ENCODE measurements at regions not wholly inside any gene's neighbourhood (a gene's known extent, or its start where the extent isn't known, plus 50 kb on each side); places are given as distances from the start of the nearest gene placed in this dataset.

DNA sequence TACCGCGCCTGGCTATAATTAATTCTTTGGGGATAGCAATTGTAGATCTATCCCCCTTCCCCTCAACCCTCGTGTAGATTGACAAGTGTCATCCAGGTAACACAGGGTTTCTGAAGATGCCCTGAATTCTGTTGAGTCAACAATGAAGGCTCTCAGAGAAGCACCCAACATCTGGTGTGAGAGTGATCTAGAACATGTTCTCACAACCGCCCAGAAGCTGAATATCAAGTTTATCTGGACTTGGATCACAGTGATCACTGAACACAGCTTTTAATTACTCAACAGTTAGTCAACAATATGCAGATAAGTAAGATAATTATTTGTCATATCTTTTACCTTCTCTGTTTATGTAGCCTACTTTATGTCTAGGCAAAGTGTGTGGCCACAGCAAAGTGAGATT is 204.2 kb upstream of the RGMB start:
- ATAC-seq: no peak

DNA sequence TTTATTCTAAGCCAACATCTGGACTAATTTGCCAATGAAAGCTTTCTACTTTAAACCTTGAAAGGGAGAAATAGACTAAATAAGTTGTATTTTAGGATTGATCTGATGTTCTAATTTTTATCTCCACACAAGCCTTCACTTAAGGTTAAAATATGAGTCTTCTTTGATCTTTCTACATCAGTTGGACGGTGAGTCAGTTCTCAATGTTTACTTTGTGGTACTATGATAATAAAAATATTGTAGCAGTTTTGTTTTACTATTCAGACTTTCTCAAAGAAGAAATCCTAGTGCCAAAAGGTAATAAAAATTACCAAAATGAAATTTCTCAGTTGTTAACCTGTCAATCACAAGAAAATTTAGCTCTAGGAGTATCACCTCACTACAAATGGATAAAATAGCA is 203.5 kb upstream of the RGMB start:
- TF ChIP-seq BACH2 (CRISPR knock-in tag; IDR thresholded peaks at IDR 0.05; ENCODE audit: borderline replicate concordance): no peak
- no peak for TF ChIP-seq OSR1 (CRISPR knock-in tag; IDR thresholded peaks at IDR 0.05)
- TF ChIP-seq, protein P1, sequence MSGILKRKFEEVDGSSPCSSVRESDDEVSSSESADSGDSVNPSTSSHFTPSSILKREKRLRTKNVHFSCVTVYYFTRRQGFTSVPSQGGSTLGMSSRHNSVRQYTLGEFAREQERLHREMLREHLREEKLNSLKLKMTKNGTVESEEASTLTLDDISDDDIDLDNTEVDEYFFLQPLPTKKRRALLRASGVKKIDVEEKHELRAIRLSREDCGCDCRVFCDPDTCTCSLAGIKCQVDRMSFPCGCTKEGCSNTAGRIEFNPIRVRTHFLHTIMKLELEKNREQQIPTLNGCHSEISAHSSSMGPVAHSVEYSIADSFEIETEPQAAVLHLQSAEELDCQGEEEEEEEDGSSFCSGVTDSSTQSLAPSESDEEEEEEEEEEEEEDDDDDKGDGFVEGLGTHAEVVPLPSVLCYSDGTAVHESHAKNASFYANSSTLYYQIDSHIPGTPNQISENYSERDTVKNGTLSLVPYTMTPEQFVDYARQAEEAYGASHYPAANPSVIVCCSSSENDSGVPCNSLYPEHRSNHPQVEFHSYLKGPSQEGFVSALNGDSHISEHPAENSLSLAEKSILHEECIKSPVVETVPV (CRISPR knock-in tag; IDR thresholded peaks at IDR 0.05): no peak
- TF ChIP-seq, protein P2, sequence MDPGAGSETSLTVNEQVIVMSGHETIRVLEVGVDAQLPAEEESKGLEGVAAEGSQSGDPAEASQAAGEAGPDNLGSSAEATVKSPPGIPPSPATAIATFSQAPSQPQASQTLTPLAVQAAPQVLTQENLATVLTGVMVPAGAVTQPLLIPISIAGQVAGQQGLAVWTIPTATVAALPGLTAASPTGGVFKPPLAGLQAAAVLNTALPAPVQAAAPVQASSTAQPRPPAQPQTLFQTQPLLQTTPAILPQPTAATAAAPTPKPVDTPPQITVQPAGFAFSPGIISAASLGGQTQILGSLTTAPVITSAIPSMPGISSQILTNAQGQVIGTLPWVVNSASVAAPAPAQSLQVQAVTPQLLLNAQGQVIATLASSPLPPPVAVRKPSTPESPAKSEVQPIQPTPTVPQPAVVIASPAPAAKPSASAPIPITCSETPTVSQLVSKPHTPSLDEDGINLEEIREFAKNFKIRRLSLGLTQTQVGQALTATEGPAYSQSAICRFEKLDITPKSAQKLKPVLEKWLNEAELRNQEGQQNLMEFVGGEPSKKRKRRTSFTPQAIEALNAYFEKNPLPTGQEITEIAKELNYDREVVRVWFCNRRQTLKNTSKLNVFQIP (CRISPR knock-in tag; IDR thresholded peaks at IDR 0.05; ENCODE audit: borderline replicate concordance, low read depth): no peak
- TF ChIP-seq TOX (CRISPR knock-in tag; IDR thresholded peaks at IDR 0.05; ENCODE audit: borderline replicate concordance): no peak
- TF ChIP-seq ISL1 (CRISPR knock-in tag; IDR thresholded peaks at IDR 0.05): no peak
- no peak for TF ChIP-seq ZC3H10 (CRISPR knock-in tag; IDR thresholded peaks at IDR 0.05)
- no peak for TF ChIP-seq SNAI2 (CRISPR knock-in tag; IDR thresholded peaks at IDR 0.05)
- TF ChIP-seq ZNF70 (CRISPR knock-in tag; IDR thresholded peaks at IDR 0.05): no peak
- ATAC-seq: no peak

More for the DNA sequence above, 204.2 kb upstream of the RGMB start:
- no peak for TF ChIP-seq BACH2 (CRISPR knock-in tag; IDR thresholded peaks at IDR 0.05; ENCODE audit: borderline replicate concordance)
- no peak for TF ChIP-seq TCF4 (CRISPR knock-in tag; IDR thresholded peaks at IDR 0.05; ENCODE audit: borderline replicate concordance)
- no peak for TF ChIP-seq ZFP30 (CRISPR knock-in tag; IDR thresholded peaks at IDR 0.05)
- TF ChIP-seq RARB (CRISPR knock-in tag; IDR thresholded peaks at IDR 0.05): no peak
- no peak for TF ChIP-seq ZNF565 (CRISPR knock-in tag; conservative IDR thresholded peaks at IDR 0.05; ENCODE audit: low read depth)
- no peak for TF ChIP-seq ISL1 (CRISPR knock-in tag; IDR thresholded peaks at IDR 0.05)
- TF ChIP-seq ZFP3 (CRISPR knock-in tag; IDR thresholded peaks at IDR 0.05): no peak
- TF ChIP-seq, protein P2 (CRISPR knock-in tag; IDR thresholded peaks at IDR 0.05; ENCODE audit: borderline replicate concordance, low read depth): no peak
- TF ChIP-seq ARNTL (CRISPR knock-in tag; IDR thresholded peaks at IDR 0.05; ENCODE audit: borderline replicate concordance, low read depth): no peak
- TF ChIP-seq ESRRG (CRISPR knock-in tag; IDR thresholded peaks at IDR 0.05): no peak
- TF ChIP-seq, protein P1 (CRISPR knock-in tag; IDR thresholded peaks at IDR 0.05): no peak
- no peak for TF ChIP-seq CSDC2 (CRISPR knock-in tag; IDR thresholded peaks at IDR 0.05)
- no peak for TF ChIP-seq ZNF8 (CRISPR knock-in tag; IDR thresholded peaks at IDR 0.05)
- no peak for TF ChIP-seq TOX (CRISPR knock-in tag; IDR thresholded peaks at IDR 0.05; ENCODE audit: borderline replicate concordance)

GRCh38 chr5:98570661-98571191 is 202.7 kb upstream of the RGMB start:
- peak; percentile 49; the same call in 2 of the 3 replicates for ATAC-seq
- TF ChIP-seq, protein P3, sequence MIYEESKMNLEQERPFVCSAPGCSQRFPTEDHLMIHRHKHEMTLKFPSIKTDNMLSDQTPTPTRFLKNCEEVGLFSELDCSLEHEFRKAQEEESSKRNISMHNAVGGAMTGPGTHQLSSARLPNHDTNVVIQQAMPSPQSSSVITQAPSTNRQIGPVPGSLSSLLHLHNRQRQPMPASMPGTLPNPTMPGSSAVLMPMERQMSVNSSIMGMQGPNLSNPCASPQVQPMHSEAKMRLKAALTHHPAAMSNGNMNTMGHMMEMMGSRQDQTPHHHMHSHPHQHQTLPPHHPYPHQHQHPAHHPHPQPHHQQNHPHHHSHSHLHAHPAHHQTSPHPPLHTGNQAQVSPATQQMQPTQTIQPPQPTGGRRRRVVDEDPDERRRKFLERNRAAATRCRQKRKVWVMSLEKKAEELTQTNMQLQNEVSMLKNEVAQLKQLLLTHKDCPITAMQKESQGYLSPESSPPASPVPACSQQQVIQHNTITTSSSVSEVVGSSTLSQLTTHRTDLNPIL (CRISPR knock-in tag; IDR thresholded peaks at IDR 0.05; ENCODE audit: low read depth): no peak
- TF ChIP-seq CSDC2 (CRISPR knock-in tag; IDR thresholded peaks at IDR 0.05): no peak
- no peak for TF ChIP-seq ARNTL (CRISPR knock-in tag; IDR thresholded peaks at IDR 0.05; ENCODE audit: borderline replicate concordance, low read depth)
- no peak for TF ChIP-seq PPARA (CRISPR knock-in tag; IDR thresholded peaks at IDR 0.05; ENCODE audit: borderline replicate concordance)
- no peak for TF ChIP-seq GLIS3 (CRISPR knock-in tag; IDR thresholded peaks at IDR 0.05)
- no peak for TF ChIP-seq RARB (CRISPR knock-in tag; IDR thresholded peaks at IDR 0.05)
- TF ChIP-seq TOX (CRISPR knock-in tag; IDR thresholded peaks at IDR 0.05; ENCODE audit: borderline replicate concordance): no peak
- no peak for TF ChIP-seq ZFP3 (CRISPR knock-in tag; IDR thresholded peaks at IDR 0.05)
